Endothelial cell of umbilical vein (primary cell): ENCODE measurements at regions not wholly inside any gene's neighbourhood (a gene's known extent, or its start where the extent isn't known, plus 50 kb on each side); places are given as distances from the start of the nearest gene placed in this dataset.

Source experiments
- BruUV-seq: library from RNA; stranded (reverse); fragments of 400-500 nt; replicated peaks from 2 replicates; lab custom pipeline; 2021; lab: Mats Ljungman, UMichigan
- CTCF ChIA-PET: fragments of 300-600, 350-600 bp; sonication (Branson Sonifier 250); formaldehyde crosslinking; loops from one replicate; lab custom pipeline; 2021; ENCODE audit warnings: antibody characterized with exemption, inconsistent platforms; lab: Charles Lee
- POLR2A ChIA-PET: fragments of 300-600, 350-600 bp; sonication (Branson Sonifier 250); formaldehyde crosslinking; loops from one replicate; lab custom pipeline; 2021; ENCODE audit warnings: antibody characterized with exemption, inconsistent platforms; lab: Charles Lee
- DNase-seq: peaks from one replicate; pipeline ENCODE4 v3.0.0-alpha.2; 2011; ENCODE audit warnings: low read depth, low spot score
- FAIRE-seq: peaks from 2 replicates; lab custom pipeline; 2011; peaks lifted over from hg19 to GRCh38; lab: Jason Lieb, UNC
- H2AFZ ChIP-seq: 2 replicates; pipeline ENCODE4 v1.6.0; 2012; ENCODE audit warnings: low read depth, low read length, control low read depth, inconsistent platforms
- H3K27ac ChIP-seq: 2 replicates; pipeline ENCODE4 v1.5.1; 2011; ENCODE audit warnings: low read depth, mild to moderate bottlenecking, control low read depth, low read length, moderate library complexity; ENCODE audit not compliant: insufficient read depth
- H3K27me3 ChIP-seq, 2 experiments: 2 replicates each; pipeline versions ENCODE4 v1.6.0 to v1.6.1; 2011; ENCODE audit warnings: low read length in 2 of 2, mixed read lengths in 1 of 2; ENCODE audit not compliant: control insufficient read depth in 2 of 2, insufficient read depth in 2 of 2
- H3K36me3 ChIP-seq, 2 experiments: 2 replicates in 1 of 2; 3 replicates in 1 of 2; pipeline ENCODE4 v1.5.1; 2011; ENCODE audit warnings: low read length in 2 of 2, mild to moderate bottlenecking in 1 of 2, moderate library complexity in 1 of 2; ENCODE audit not compliant: control insufficient read depth in 2 of 2, insufficient read depth in 2 of 2; ENCODE audit errors: extremely low read depth in 1 of 2
- H3K4me1 ChIP-seq: 3 replicates; pipeline ENCODE4 v1.5.1; 2011; ENCODE audit warnings: mild to moderate bottlenecking, low read length; ENCODE audit not compliant: control insufficient read depth, insufficient read depth; ENCODE audit errors: extremely low read depth
- H3K4me2 ChIP-seq: 2 replicates; pipeline ENCODE4 v1.6.1; 2011; ENCODE audit warnings: low read length, control low read depth, mixed read lengths; ENCODE audit not compliant: insufficient read depth
- H3K4me3 ChIP-seq, 3 experiments: fragments of 200-600 bp in 1 of 3; sonication (generic), shearing (Covaris generic) in 1 of 3; replicated peaks in 1 of 3; 2 replicates each; pipeline ENCODE4 v1.5.1; 2011 to 2016; ENCODE audit warnings: control low read depth in 3 of 3, low read length in 3 of 3, mild to moderate bottlenecking in 2 of 3, inconsistent platforms in 1 of 3, low read depth in 1 of 3, moderate library complexity in 1 of 3; ENCODE audit not compliant: insufficient read depth in 1 of 3
- H3K79me2 ChIP-seq: 2 replicates; pipeline ENCODE4 v1.6.0; 2012; ENCODE audit warnings: low read length, inconsistent platforms; ENCODE audit not compliant: control insufficient read depth, insufficient read depth
- H3K9ac ChIP-seq: replicated peaks from 2 replicates; pipeline ENCODE3; 2011; ENCODE audit warnings: low read length, control low read depth; ENCODE audit not compliant: insufficient read depth; ENCODE audit errors: extremely low read depth
- H3K9me1 ChIP-seq: replicated peaks from 3 replicates; pipeline ENCODE4 v1.6.0; 2011; ENCODE audit warnings: mild to moderate bottlenecking, low read length; ENCODE audit not compliant: control insufficient read depth, insufficient read depth; ENCODE audit errors: extremely low read depth
- H3K9me3 ChIP-seq: replicated peaks from 2 replicates; pipeline ENCODE4 v1.5.1; 2012; ENCODE audit warnings: low read length, inconsistent platforms; ENCODE audit not compliant: control insufficient read depth, insufficient read depth
- H4K20me1 ChIP-seq: replicated peaks from 2 replicates; pipeline ENCODE3; 2011; ENCODE audit warnings: mild to moderate bottlenecking, low read length; ENCODE audit not compliant: control insufficient read depth, insufficient read depth; ENCODE audit errors: extremely low read depth
- CTCF ChIP-seq, 2 donors: IDR thresholded peaks; 1 replicate in 1 of 2; 2 replicates in 1 of 2; pipeline ENCODE4 v1.5.1; 2011; ENCODE audit warnings: low read length in 2 of 2, mild to moderate bottlenecking in 2 of 2, moderate library complexity in 2 of 2, control low read depth in 1 of 2, inconsistent platforms in 1 of 2, low read depth in 1 of 2; ENCODE audit not compliant: insufficient read depth in 1 of 2; ENCODE audit errors: extremely low read depth in 1 of 2
- EZH2 ChIP-seq: IDR thresholded peaks from 2 replicates; pipeline ENCODE4 v1.6.1; 2012; ENCODE audit warnings: borderline replicate concordance, low read depth, mild to moderate bottlenecking, moderate library complexity, low read length, inconsistent platforms; ENCODE audit not compliant: severe bottlenecking
- FOS ChIP-seq: IDR thresholded peaks from 2 replicates; pipeline ENCODE4 v1.6.1; 2011; ENCODE audit warnings: mild to moderate bottlenecking, low read length, moderate library complexity, borderline replicate concordance; ENCODE audit not compliant: insufficient read depth
- GATA2 ChIP-seq: IDR thresholded peaks from 2 replicates; pipeline ENCODE4 v1.7.0; 2011; ENCODE audit warnings: low read depth, mild to moderate bottlenecking, moderate library complexity, mixed read lengths, low read length; ENCODE audit not compliant: insufficient read length, insufficient read depth
- JUN ChIP-seq: IDR thresholded peaks from 2 replicates; pipeline ENCODE4 v1.6.1; 2011; ENCODE audit warnings: borderline replicate concordance, low read depth; ENCODE audit not compliant: insufficient read length, insufficient read depth
- MAX ChIP-seq: IDR thresholded peaks from 2 replicates; pipeline ENCODE4 v1.6.1; 2011; ENCODE audit not compliant: insufficient read depth, insufficient read length
- MYC ChIP-seq: IDR thresholded peaks from one replicate; pipeline ENCODE4 v1.6.1; 2011; ENCODE audit warnings: mild to moderate bottlenecking, low read depth, low read length
- POLR2A ChIP-seq: IDR thresholded peaks from 2 replicates; pipeline ENCODE4 v1.6.1; 2012; ENCODE audit warnings: low read depth, mild to moderate bottlenecking, control low read depth, low read length
- POLR2AphosphoS5 ChIP-seq: IDR thresholded peaks from 2 replicates; pipeline ENCODE4 v1.6.1; 2012; ENCODE audit warnings: low read depth, mild to moderate bottlenecking, control low read depth, low read length, moderate library complexity; ENCODE audit not compliant: insufficient read depth
- dilution Hi-C: fragments of 300-500 bp; cut with MboI; formaldehyde crosslinking; loops from one replicate; pipeline ENCODE4 v1.15.0; 2019; ENCODE audit warnings: low sequenced_read_pairs; ENCODE audit not compliant: extremely low pct_ligation_motif_present
- intact Hi-C: fragments of 100-400 bp; cut with micrococcal nuclease; formaldehyde crosslinking; loops from one replicate; pipeline ENCODE4 v1.10.0; 2022

GRCh38 chr7:54699715-54700114 lies 59.3 kb downstream of the SEC61G start:
- TF ChIP-seq FOS (no peak), EZH2 (no peak), CTCF (IDR thresholded peaks at IDR 0.05; ENCODE audit: extremely low read depth in 1 of 2, insufficient read depth in 1 of 2, low read depth in 1 of 2, low read length in 2 of 2) (no peak)

GRCh38 chr7:54697659-54698186 lies 61.3 kb downstream of the SEC61G start:
- no TSS peak for BruUV-seq
- POLR2A ChIA-PET, result no interaction called here

More at GRCh38 chr7:54699715-54700114, 59.3 kb downstream of the SEC61G start:
- dilution Hi-C loops, result no loop called here
- FAIRE-seq, result no peak
- no peak overlapping the region for H3K4me2 ChIP-seq
- no peaks in the 10 kb centered on the region for H3K36me3 ChIP-seq
- no peak overlapping the region for H3K27ac ChIP-seq
- intact Hi-C loops, result no loop called here
- H3K9ac ChIP-seq, result no peak overlapping the region
- H3K4me3 ChIP-seq, result no peak overlapping the region
- BruUV-seq, result no TSS peak
- no peak for DNase-seq
- no peaks in the 10 kb centered on the region for H4K20me1 ChIP-seq
- H3K79me2 ChIP-seq, result no peaks in the 10 kb centered on the region
- peaks cover 0 to 2% of the 10 kb centered on the region in 2 experiments for H3K27me3 ChIP-seq
- H2AFZ ChIP-seq, result no peak overlapping the region
- POLR2A ChIA-PET, result no interaction called here
- no peaks in the 10 kb centered on the region for H3K4me1 ChIP-seq
- H3K9me1 ChIP-seq, result no peaks in the 10 kb centered on the region
- no peaks in the 10 kb centered on the region for H3K9me3 ChIP-seq
- CTCF ChIA-PET, result no interaction called here

More at GRCh38 chr7:54697659-54698186, 61.3 kb downstream of the SEC61G start:
- H3K4me2 ChIP-seq, result no peak overlapping the region
- H3K36me3 ChIP-seq, result no peaks in the 10 kb centered on the region
- H3K9ac ChIP-seq, result no peak overlapping the region
- no peaks in the 10 kb centered on the region for H3K9me1 ChIP-seq
- intact Hi-C loops, result no loop called here
- H2AFZ ChIP-seq, result no peak overlapping the region
- TF ChIP-seq CTCF (IDR thresholded peaks at IDR 0.05; ENCODE audit: extremely low read depth in 1 of 2, insufficient read depth in 1 of 2, low read depth in 1 of 2, low read length in 2 of 2) (no peak), POLR2A (no peak), MAX (no peak), MYC (no peak), FOS (no peak), POLR2AphosphoS5 (no peak), JUN (no peak), EZH2 (no peak), GATA2 (no peak)
- DNase-seq (no peak), FAIRE-seq (no peak)
- CTCF ChIA-PET, result no interaction called here
- no peaks in the 10 kb centered on the region for H3K4me1 ChIP-seq
- no peaks in the 10 kb centered on the region for H3K27me3 ChIP-seq
- no peaks in the 10 kb centered on the region for H3K79me2 ChIP-seq
- no peak overlapping the region for H3K27ac ChIP-seq
- no peak overlapping the region for H3K4me3 ChIP-seq
- dilution Hi-C loops, result no loop called here
- no peaks in the 10 kb centered on the region for H4K20me1 ChIP-seq
- H3K9me3 ChIP-seq, result no peaks in the 10 kb centered on the region
